H1 (cell line): ENCODE measurements at regions not wholly inside any gene's neighbourhood (a gene's known extent, or its start where the extent isn't known, plus 50 kb on each side); places are given as distances from the start of the nearest gene placed in this dataset.

Experiments
- CTCF ChIA-PET: fragments of 300-600 bp; sonication (Branson Sonifier 250); formaldehyde crosslinking; loops from one replicate; lab custom pipeline; 2021; ENCODE audit not compliant: partially characterized antibody; lab: Charles Lee
- POLR2A ChIA-PET: fragments of 300-600 bp; sonication (Branson Sonifier 250); formaldehyde crosslinking; loops from one replicate; lab custom pipeline; 2021; ENCODE audit warnings: inconsistent platforms; ENCODE audit not compliant: partially characterized antibody; lab: Charles Lee
- DNase-seq, 2 experiments: peaks; one replicate each; pipeline versions ENCODE4 v3.0.0 to v3.0.0-alpha.2; 2010 to 2022; ENCODE audit warnings: low spot score in 2 of 2, low read depth in 1 of 2, mixed read lengths in 1 of 2
- FAIRE-seq: peaks from 2 replicates; lab custom pipeline; 2011; peaks lifted over from hg19 to GRCh38; lab: Jason Lieb, UNC
- H2AFZ ChIP-seq: 2 replicates; pipeline ENCODE4 v1.8.1; 2012; ENCODE audit warnings: low read length, inconsistent platforms
- H2AK5ac ChIP-seq: 2 replicates; pipeline ENCODE4 v1.6.1; 2013; ENCODE audit warnings: low read depth, low read length
- H2BK120ac ChIP-seq: replicated peaks from 2 replicates; pipeline ENCODE3; 2013; ENCODE audit warnings: low read depth, low read length, inconsistent platforms
- H2BK12ac ChIP-seq: 2 replicates; pipeline ENCODE4 v1.6.1; 2013; ENCODE audit warnings: low read depth, low read length
- H2BK15ac ChIP-seq: 2 replicates; pipeline ENCODE4 v1.6.1; 2013; ENCODE audit warnings: low read length
- H2BK20ac ChIP-seq: 2 replicates; pipeline ENCODE4 v1.6.1; 2013; ENCODE audit warnings: low read length
- H2BK5ac ChIP-seq: 2 replicates; pipeline ENCODE4 v1.6.1; 2013; ENCODE audit warnings: low read depth, low read length
- H3K14ac ChIP-seq: 2 replicates; pipeline ENCODE4 v1.6.1; 2013; ENCODE audit warnings: inconsistent platforms; ENCODE audit not compliant: insufficient read length
- H3K18ac ChIP-seq: 2 replicates; pipeline ENCODE4 v1.6.1; 2013; ENCODE audit warnings: low read length; ENCODE audit errors: extremely low read depth
- H3K23ac ChIP-seq: 2 replicates; pipeline ENCODE4 v1.6.1; 2013; ENCODE audit warnings: inconsistent platforms; ENCODE audit not compliant: insufficient read length
- H3K23me2 ChIP-seq: 2 replicates; pipeline ENCODE4 v1.6.1; 2013; ENCODE audit warnings: low read depth, low read length
- H3K27ac ChIP-seq: 2 replicates; pipeline ENCODE4 v1.6.1; 2011; ENCODE audit warnings: low read depth, low read length, inconsistent platforms
- H3K27me3 ChIP-seq, 4 experiments: replicated peaks in 1 of 4; 1 replicate in 1 of 4; 2 replicates in 3 of 4; pipeline versions ENCODE4 v1.6.1 to v1.8.1; 2011 to 2013; ENCODE audit warnings: low read length in 3 of 4, mild to moderate bottlenecking in 3 of 4, inconsistent platforms in 2 of 4, mixed read lengths in 2 of 4, moderate library complexity in 1 of 4; ENCODE audit not compliant: control insufficient read depth in 3 of 4, insufficient read depth in 3 of 4; ENCODE audit errors: extremely low read depth in 1 of 4
- H3K36me3 ChIP-seq, 4 experiments: 2 replicates each; pipeline versions ENCODE4 v1.6.1 to v1.8.1; 2011 to 2013; ENCODE audit warnings: mild to moderate bottlenecking in 4 of 4, low read length in 3 of 4, moderate library complexity in 2 of 4, control low read depth in 1 of 4, inconsistent platforms in 1 of 4; ENCODE audit not compliant: insufficient read depth in 4 of 4, control insufficient read depth in 2 of 4
- H3K4ac ChIP-seq: replicated peaks from 2 replicates; pipeline ENCODE3; 2013; ENCODE audit warnings: low read length, low read depth, mixed read lengths, inconsistent platforms; ENCODE audit not compliant: insufficient read length
- H3K4me1 ChIP-seq, 4 experiments: replicated peaks in 1 of 4; 1 replicate in 1 of 4; 2 replicates in 3 of 4; pipeline versions ENCODE4 v1.6.1 to v1.8.1; 2011 to 2013; ENCODE audit warnings: low read length in 3 of 4, inconsistent platforms in 2 of 4, mixed read lengths in 1 of 4; ENCODE audit not compliant: insufficient read depth in 4 of 4, control insufficient read depth in 3 of 4
- H3K4me2 ChIP-seq, 2 experiments: 2 replicates each; pipeline versions ENCODE4 v1.6.1 to v1.8.1; 2011 to 2013; ENCODE audit warnings: low read depth in 2 of 2, low read length in 2 of 2, control low read depth in 1 of 2, inconsistent platforms in 1 of 2, mild to moderate bottlenecking in 1 of 2; ENCODE audit not compliant: insufficient read depth in 1 of 2
- H3K4me3 ChIP-seq, 4 experiments: fragments of 200-600, 300-600 bp in 1 of 4; sonication (generic), shearing (Covaris generic), sonication (Bioruptor Twin) in 1 of 4; 2 replicates each; pipeline versions ENCODE4 v1.5.1 to v1.8.1; 2011 to 2016; ENCODE audit warnings: low read length in 4 of 4, low read depth in 3 of 4, control low read depth in 2 of 4, inconsistent platforms in 2 of 4, mild to moderate bottlenecking in 2 of 4, mixed read lengths in 1 of 4, moderate library complexity in 1 of 4; ENCODE audit not compliant: insufficient read depth in 2 of 4; ENCODE audit errors: extremely low read depth in 1 of 4
- H3K56ac ChIP-seq: replicated peaks from 2 replicates; pipeline ENCODE3; 2013; ENCODE audit warnings: low read depth, mild to moderate bottlenecking, mixed read lengths, low read length, inconsistent platforms; ENCODE audit not compliant: insufficient read length
- H3K79me1 ChIP-seq: 2 replicates; pipeline ENCODE4 v1.6.1; 2013; ENCODE audit warnings: low read depth, low read length, control low read depth
- H3K79me2 ChIP-seq, 2 experiments: 2 replicates each; pipeline versions ENCODE4 v1.6.1 to v1.8.1; 2012 to 2013; ENCODE audit warnings: low read length in 2 of 2, mild to moderate bottlenecking in 2 of 2, inconsistent platforms in 1 of 2; ENCODE audit not compliant: insufficient read depth in 2 of 2, control insufficient read depth in 1 of 2
- H3K9ac ChIP-seq, 4 experiments: replicated peaks in 1 of 4; 1 replicate in 1 of 4; 2 replicates in 3 of 4; pipeline versions ENCODE4 v1.6.1 to v1.8.1; 2011 to 2013; ENCODE audit warnings: low read depth in 3 of 4, low read length in 3 of 4, control low read depth in 2 of 4, mild to moderate bottlenecking in 2 of 4, moderate library complexity in 2 of 4, inconsistent platforms in 1 of 4; ENCODE audit errors: extremely low read depth in 1 of 4
- H3K9me3 ChIP-seq, 2 experiments: 2 replicates each; pipeline versions ENCODE4 v1.6.1 to v1.8.1; 2012 to 2013; ENCODE audit warnings: mild to moderate bottlenecking in 2 of 2, moderate library complexity in 2 of 2, control low read depth in 1 of 2, inconsistent platforms in 1 of 2, low read depth in 1 of 2, low read length in 1 of 2, mixed read lengths in 1 of 2; ENCODE audit not compliant: insufficient read depth in 2 of 2
- H4K20me1 ChIP-seq, 2 experiments: replicated peaks in 1 of 2; 2 replicates each; pipeline versions ENCODE3 to v1.8.1; 2011 to 2013; ENCODE audit warnings: inconsistent platforms in 2 of 2, low read length in 2 of 2, mild to moderate bottlenecking in 1 of 2; ENCODE audit not compliant: insufficient read depth in 2 of 2, control insufficient read depth in 1 of 2
- H4K5ac ChIP-seq: 2 replicates; pipeline ENCODE4 v1.6.1; 2013; ENCODE audit warnings: low read length, low read depth, mixed read lengths, inconsistent platforms; ENCODE audit not compliant: insufficient read length
- H4K8ac ChIP-seq: 2 replicates; pipeline ENCODE4 v1.8.0; 2013; ENCODE audit warnings: mild to moderate bottlenecking, moderate library complexity, low read length, inconsistent platforms; ENCODE audit not compliant: insufficient read depth; ENCODE audit errors: extremely low read depth
- H4K91ac ChIP-seq: replicated peaks from 2 replicates; pipeline ENCODE3; 2013; ENCODE audit warnings: low read length, mixed read lengths, inconsistent platforms; ENCODE audit not compliant: insufficient read length
- ASH2L ChIP-seq: fragments of 200-600, 300-600 bp; sonication (generic); IDR thresholded peaks from one replicate; pipeline ENCODE4 v1.7.1; 2017; ENCODE audit warnings: low read length
- BRCA1 ChIP-seq: IDR thresholded peaks from 2 replicates; pipeline ENCODE4 v1.6.1; 2012; ENCODE audit warnings: low read depth, low read length, improper control_type of control experiment
- CHD2 ChIP-seq: IDR thresholded peaks from 2 replicates; pipeline ENCODE4 v1.6.1; 2012; ENCODE audit warnings: low read length, improper control_type of control experiment
- EGR1 ChIP-seq: IDR thresholded peaks from 2 replicates; pipeline ENCODE4 v1.6.1; 2011; ENCODE audit warnings: low read depth, low read length, borderline replicate concordance
- GTF2F1 ChIP-seq: IDR thresholded peaks from 2 replicates; pipeline ENCODE4 v1.6.1; 2012; ENCODE audit warnings: low read depth, low read length, improper control_type of control experiment, borderline replicate concordance
- HDAC6 ChIP-seq: IDR thresholded peaks from one replicate; pipeline ENCODE4 v1.7.1; 2012; ENCODE audit warnings: low read depth, mild to moderate bottlenecking, inconsistent platforms, low read length, moderate library complexity
- POU5F1 ChIP-seq: IDR thresholded peaks from 2 replicates; pipeline ENCODE4 v1.6.1; 2011; ENCODE audit warnings: low read depth, mild to moderate bottlenecking, low read length, moderate library complexity
- RAD21 ChIP-seq, 2 experiments: IDR thresholded peaks in 1 of 2; conservative IDR thresholded peaks in 1 of 2; 2 replicates each; pipeline ENCODE4 v1.6.1; 2011; ENCODE audit warnings: low read depth in 2 of 2, low read length in 2 of 2, improper control_type of control experiment in 1 of 2, inconsistent platforms in 1 of 2, mild to moderate bottlenecking in 1 of 2, moderate library complexity in 1 of 2
- RBBP5 ChIP-seq: IDR thresholded peaks from 2 replicates; pipeline ENCODE4 v1.7.1; 2012; ENCODE audit warnings: low read depth, mild to moderate bottlenecking, inconsistent platforms, low read length, moderate library complexity, borderline replicate concordance
- RNF2 ChIP-seq: fragments of 200-900, 300-1000 bp; sonication (generic); IDR thresholded peaks from 2 replicates; pipeline ENCODE4 v1.7.1; 2016; ENCODE audit warnings: borderline replicate concordance, low read depth, mild to moderate bottlenecking, antibody characterized with exemption, low read length; ENCODE audit not compliant: poor library complexity, severe bottlenecking; ENCODE audit errors: missing control alignments
- SAP30 ChIP-seq: fragments of 300-600 bp; sonication (generic); IDR thresholded peaks from 2 replicates; pipeline ENCODE4 v1.7.1; 2012; ENCODE audit warnings: low read length, moderate library complexity, mild to moderate bottlenecking, inconsistent platforms; ENCODE audit not compliant: insufficient read depth, insufficient replicate concordance
- TCF12 ChIP-seq: IDR thresholded peaks from 2 replicates; pipeline ENCODE4 v1.6.1; 2011; ENCODE audit warnings: low read depth, mild to moderate bottlenecking, low read length
- WGBS, 2 experiments: shearing (Covaris generic) in 1 of 2; methylation state at CpG; one replicate each; pipeline versions ENCODE4 v1.1.6 to v1.1.7; 2013 to 2015; ENCODE audit warnings: low lambda C conversion rate in 2 of 2, mixed read lengths in 2 of 2, inconsistent platforms in 1 of 2, low coverage in 1 of 2, missing lambda C conversion rate in 1 of 2; ENCODE audit not compliant: insufficient replicate concordance in 2 of 2, insufficient coverage in 1 of 2, insufficient read length in 1 of 2; ENCODE audit errors: extremely low coverage in 1 of 2, missing lambda C conversion rate in 1 of 2; 5-methylcytosine and 5-hydroxymethylcytosine counted together
- TF ChIP-seq, protein P1 (sequence below): IDR thresholded peaks from 2 replicates; pipeline ENCODE4 v1.6.1; 2012; ENCODE audit warnings: inconsistent platforms
- TF ChIP-seq, protein P2 (sequence below): IDR thresholded peaks from 2 replicates; pipeline ENCODE4 v1.6.1; 2012; ENCODE audit warnings: inconsistent platforms

DNA sequence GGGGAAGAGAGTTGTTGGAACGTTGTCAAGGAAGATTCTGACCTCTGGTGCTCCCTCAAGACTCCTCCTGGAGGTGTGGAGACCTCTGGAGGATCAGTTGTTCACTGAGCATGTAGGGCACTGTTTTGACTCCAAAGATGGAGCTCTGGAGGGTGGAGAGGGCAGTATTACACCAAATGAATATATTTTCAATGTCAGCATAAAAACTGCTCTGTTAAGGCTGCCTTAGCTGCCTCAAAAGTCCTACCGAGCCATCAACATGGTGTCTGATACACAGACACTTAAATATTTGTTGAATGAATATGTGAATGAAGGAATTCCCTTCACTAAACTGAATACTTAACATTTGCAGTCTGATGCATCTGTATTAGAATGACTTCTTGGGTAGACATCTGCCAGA, 144.2 kb upstream of the SPON1 start:
- Histone ChIP-seq H2BK20ac (no peak overlapping the region), H3K79me1 (no peaks in the 10 kb centered on the region), H3K4me3 (no peak overlapping the region), H3K27me3 (no peaks in the 10 kb centered on the region), H3K4ac (no peak overlapping the region), H3K56ac (no peak overlapping the region), H3K18ac (no peak overlapping the region), H3K36me3 (no peaks in the 10 kb centered on the region), H4K5ac (no peak overlapping the region), H2BK120ac (no peak overlapping the region), H2AFZ (no peak overlapping the region), H3K14ac (no peak overlapping the region), H3K9ac (no peak overlapping the region), H4K91ac (no peak overlapping the region), H2AK5ac (no peak overlapping the region), H3K4me2 (no peak overlapping the region), H4K8ac (no peak overlapping the region), H2BK12ac (no peak overlapping the region), H3K79me2 (no peaks in the 10 kb centered on the region), H3K4me1 (no peaks in the 10 kb centered on the region), H4K20me1 (no peaks in the 10 kb centered on the region), H2BK15ac (no peak overlapping the region), H3K23me2 (no peaks in the 10 kb centered on the region; the same call in 1 of the 2 replicates), H3K9me3 (no peaks in the 10 kb centered on the region), H2BK5ac (no peak overlapping the region), H3K23ac (no peak overlapping the region), H3K27ac (no peak overlapping the region)
- POLR2A ChIA-PET, result no interaction called here
- 75% methylated on average over 2 of the region's 2 CpGs; no CpG with 5 or more reads in 1 of the 2 experiments for WGBS, 2 experiments
- FAIRE-seq (no peak), DNase-seq (no peak)
- CTCF ChIA-PET, result interaction anchor here (1.2 to 1.4 kb wide), 2 partner anchors 16 to 55 kb away, joined by 4 to 8 read pairs; no protein-coding TSS in a partner anchor
- TF ChIP-seq, protein P1, sequence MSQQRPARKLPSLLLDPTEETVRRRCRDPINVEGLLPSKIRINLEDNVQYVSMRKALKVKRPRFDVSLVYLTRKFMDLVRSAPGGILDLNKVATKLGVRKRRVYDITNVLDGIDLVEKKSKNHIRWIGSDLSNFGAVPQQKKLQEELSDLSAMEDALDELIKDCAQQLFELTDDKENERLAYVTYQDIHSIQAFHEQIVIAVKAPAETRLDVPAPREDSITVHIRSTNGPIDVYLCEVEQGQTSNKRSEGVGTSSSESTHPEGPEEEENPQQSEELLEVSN, result no peak
- TF ChIP-seq RAD21 (IDR thresholded peaks at IDR 0.05 in 1 of 2, conservative IDR thresholded peaks at IDR 0.05 in 1 of 2; ENCODE audit: low read depth in 2 of 2, low read length in 2 of 2) (no peak), EGR1 (no peak), GTF2F1 (no peak), SAP30 (no peak), POU5F1 (no peak), BRCA1 (no peak), RBBP5 (no peak), ASH2L (no peak), RNF2 (no peak), HDAC6 (no peak), CHD2 (no peak), TCF12 (no peak)
- TF ChIP-seq, protein P2, sequence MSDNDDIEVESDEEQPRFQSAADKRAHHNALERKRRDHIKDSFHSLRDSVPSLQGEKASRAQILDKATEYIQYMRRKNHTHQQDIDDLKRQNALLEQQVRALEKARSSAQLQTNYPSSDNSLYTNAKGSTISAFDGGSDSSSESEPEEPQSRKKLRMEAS, result no peak
